Neuronal stem cell (in vitro differentiated cells): ENCODE measurements at regions not wholly inside any gene's neighbourhood (a gene's known extent, or its start where the extent isn't known, plus 50 kb on each side); places are given as distances from the start of the nearest gene placed in this dataset.

ENCODE experiments used
- DNase-seq: peaks from one replicate; pipeline ENCODE4 v3.0.0-alpha.2; 2013; ENCODE audit warnings: low spot score
- H2AFZ ChIP-seq: one replicate; pipeline ENCODE4 v1.6.1; 2013; ENCODE audit warnings: mild to moderate bottlenecking, low read length, inconsistent platforms
- H2AK5ac ChIP-seq: 2 replicates; pipeline ENCODE4 v1.6.1; 2013; ENCODE audit warnings: low read depth, mild to moderate bottlenecking, inconsistent platforms, low read length, moderate library complexity, mixed read lengths
- H2BK120ac ChIP-seq: 2 replicates; pipeline ENCODE4 v1.6.1; 2013; ENCODE audit warnings: low read depth, mild to moderate bottlenecking, inconsistent platforms, low read length, moderate library complexity, mixed read lengths
- H2BK12ac ChIP-seq: one replicate; pipeline ENCODE4 v1.6.1; 2013; ENCODE audit warnings: low read length, inconsistent platforms
- H2BK15ac ChIP-seq: 2 replicates; pipeline ENCODE4 v1.6.1; 2013; ENCODE audit warnings: mild to moderate bottlenecking, low read length, inconsistent platforms, mixed read lengths
- H2BK5ac ChIP-seq: one replicate; pipeline ENCODE4 v1.6.1; 2013; ENCODE audit warnings: inconsistent platforms, mild to moderate bottlenecking, low read length, moderate library complexity
- H3K14ac ChIP-seq: one replicate; pipeline ENCODE4 v1.6.1; 2013; ENCODE audit warnings: low read length, inconsistent platforms
- H3K18ac ChIP-seq: 2 replicates; pipeline ENCODE4 v1.6.1; 2013; ENCODE audit warnings: low read length, inconsistent platforms
- H3K23ac ChIP-seq: 2 replicates; pipeline ENCODE4 v1.6.1; 2013; ENCODE audit warnings: low read depth, mild to moderate bottlenecking, mixed read lengths, low read length, inconsistent platforms; ENCODE audit not compliant: poor library complexity
- H3K27ac ChIP-seq: replicated peaks from 3 replicates; pipeline ENCODE4 v1.5.1; 2013; ENCODE audit warnings: low read length, inconsistent platforms
- H3K27me3 ChIP-seq, 3 experiments: 2 replicates each; pipeline ENCODE4 v1.6.1; 2013; ENCODE audit warnings: low read length in 3 of 3, mild to moderate bottlenecking in 2 of 3, inconsistent platforms in 1 of 3, low read depth in 1 of 3, mixed read lengths in 1 of 3, moderate library complexity in 1 of 3; ENCODE audit not compliant: control insufficient read depth in 3 of 3, insufficient read depth in 3 of 3
- H3K36me3 ChIP-seq, 2 donors: replicated peaks in 1 of 2; 2 replicates each; pipeline ENCODE4 v1.6.1; 2013; ENCODE audit warnings: low read length in 2 of 2; ENCODE audit not compliant: control insufficient read depth in 2 of 2, insufficient read depth in 2 of 2
- H3K4ac ChIP-seq: 2 replicates; pipeline ENCODE4 v1.6.1; 2013; ENCODE audit warnings: inconsistent platforms, mild to moderate bottlenecking, low read length, moderate library complexity
- H3K4me1 ChIP-seq, 2 donors: 1 replicate in 1 of 2; 2 replicates in 1 of 2; pipeline ENCODE4 v1.6.1; 2013; ENCODE audit warnings: low read length in 2 of 2, low read depth in 1 of 2; ENCODE audit not compliant: control insufficient read depth in 2 of 2, insufficient read depth in 1 of 2
- H3K4me2 ChIP-seq: one replicate; pipeline ENCODE4 v1.6.1; 2013; ENCODE audit warnings: mild to moderate bottlenecking, low read length, inconsistent platforms; ENCODE audit not compliant: insufficient read depth, poor library complexity, severe bottlenecking
- H3K4me3 ChIP-seq, 2 donors: 2 replicates each; pipeline ENCODE4 v1.5.1; 2013; ENCODE audit warnings: low read length in 2 of 2, mild to moderate bottlenecking in 2 of 2, inconsistent platforms in 1 of 2, moderate library complexity in 1 of 2
- H3K79me1 ChIP-seq: one replicate; pipeline ENCODE4 v1.6.1; 2013; ENCODE audit warnings: low read depth, mild to moderate bottlenecking, inconsistent platforms, low read length, moderate library complexity
- H3K9ac ChIP-seq: one replicate; pipeline ENCODE4 v1.6.1; 2013; ENCODE audit warnings: mild to moderate bottlenecking, low read depth, low read length, inconsistent platforms; ENCODE audit not compliant: poor library complexity
- H3K9me3 ChIP-seq, 2 donors: replicated peaks in 1 of 2; 2 replicates each; pipeline versions ENCODE3 to v1.6.1; 2013; ENCODE audit warnings: low read length in 2 of 2, mild to moderate bottlenecking in 2 of 2, inconsistent platforms in 1 of 2, low read depth in 1 of 2, mixed read lengths in 1 of 2, moderate library complexity in 1 of 2; ENCODE audit not compliant: control insufficient read depth in 2 of 2, insufficient read depth in 1 of 2
- H4K8ac ChIP-seq: one replicate; pipeline ENCODE4 v1.6.1; 2013; ENCODE audit warnings: low read depth, mild to moderate bottlenecking, inconsistent platforms, low read length, moderate library complexity
- H4K91ac ChIP-seq: one replicate; pipeline ENCODE4 v1.6.1; 2013; ENCODE audit warnings: low read length, low read depth, mild to moderate bottlenecking, inconsistent platforms; ENCODE audit not compliant: poor library complexity
- WGBS, 2 donors: extraction: QIAGEN DNeasy Blood & Tissue Kit; methylation state at CpG; one replicate each; pipeline ENCODE4 v1.1.7; 2013; ENCODE audit warnings: missing lambda C conversion rate in 2 of 2, mixed read lengths in 1 of 2; ENCODE audit not compliant: insufficient read length in 2 of 2, insufficient replicate concordance in 1 of 2; ENCODE audit errors: extremely low coverage in 2 of 2; 5-methylcytosine and 5-hydroxymethylcytosine counted together

DNA sequence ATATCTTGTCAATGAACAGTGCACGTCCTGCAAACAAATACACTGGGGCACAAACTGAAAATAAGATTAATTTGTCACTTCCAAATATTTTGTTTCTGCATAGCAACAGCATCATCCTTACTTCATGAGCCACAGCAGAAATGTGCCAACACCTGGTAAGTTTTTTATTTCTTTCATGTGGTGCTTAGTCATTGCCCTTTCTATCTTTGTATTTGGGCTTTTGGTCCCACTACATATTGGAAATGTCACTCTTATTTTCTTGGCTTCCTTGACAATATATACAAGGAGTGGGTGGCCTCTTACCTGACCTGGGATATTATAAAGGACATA is 208.0 kb downstream of the RBM43 start:
- no peak overlapping the region for H2BK15ac ChIP-seq
- no peak overlapping the region for H4K8ac ChIP-seq
- no peak overlapping the region for H3K4me2 ChIP-seq
- H3K18ac ChIP-seq: no peak overlapping the region
- H2BK120ac ChIP-seq: no peak overlapping the region
- WGBS, 2 donors: no CpG with 5 or more reads among the region's 1 CpG
- no peak overlapping the region for H2BK5ac ChIP-seq
- no peak overlapping the region for H3K23ac ChIP-seq
- H3K4me1 ChIP-seq: peaks cover 0 to 3% of the 10 kb centered on the region in 2 donors
- no peak overlapping the region for H4K91ac ChIP-seq
- no peaks in the 10 kb centered on the region for H3K27me3 ChIP-seq
- no peak overlapping the region for H2BK12ac ChIP-seq
- no peaks in the 10 kb centered on the region for H3K9me3 ChIP-seq
- H3K14ac ChIP-seq: no peak overlapping the region
- H3K9ac ChIP-seq: no peak overlapping the region
- H3K27ac ChIP-seq: no peak overlapping the region
- no peak for DNase-seq
- H3K36me3 ChIP-seq: no peaks in the 10 kb centered on the region
- H3K4ac ChIP-seq: no peak overlapping the region
- H3K4me3 ChIP-seq: no peak overlapping the region
- H3K79me1 ChIP-seq: no peaks in the 10 kb centered on the region
- H2AK5ac ChIP-seq: no peak overlapping the region
- H2AFZ ChIP-seq: no peak overlapping the region

DNA sequence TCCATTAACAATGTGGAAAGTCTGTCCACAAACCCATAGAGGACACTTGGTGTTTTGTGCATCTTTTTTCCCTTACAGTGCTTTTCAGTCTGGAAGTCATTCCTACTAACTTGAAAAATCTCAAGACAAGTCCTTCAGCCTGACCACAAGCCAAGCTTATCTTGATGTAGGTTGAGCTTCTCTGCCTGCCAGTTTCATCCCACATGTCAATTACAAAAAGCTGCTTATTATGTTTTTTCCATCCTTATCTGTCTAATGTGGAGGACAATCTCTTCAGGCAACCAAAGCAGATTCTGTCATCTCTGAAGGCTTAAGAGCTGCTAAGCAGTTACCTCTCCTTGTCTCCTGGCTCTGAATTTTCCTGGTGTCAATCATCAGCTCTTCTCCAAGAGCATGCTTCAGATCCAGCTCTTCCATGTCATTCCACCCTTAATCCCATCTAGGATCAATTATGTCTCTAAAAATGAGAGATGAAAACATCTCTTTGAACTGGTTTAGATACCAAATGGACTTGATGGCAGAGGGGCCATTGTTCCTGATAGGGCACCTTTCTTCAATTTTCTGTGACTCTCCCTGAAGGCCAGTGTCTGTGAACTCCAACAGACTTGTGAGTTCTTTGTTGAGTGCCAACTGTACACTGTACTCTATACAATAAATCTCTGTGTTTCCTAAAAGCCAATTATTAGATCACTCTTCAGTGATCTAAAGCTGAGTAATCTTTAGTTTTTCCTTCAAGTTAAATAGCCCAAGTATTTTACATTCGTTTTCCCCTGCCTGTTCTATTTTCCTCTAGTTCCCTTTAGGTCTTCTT is 208.6 kb downstream of the RBM43 start:
- H2BK12ac ChIP-seq: no peak overlapping the region
- H3K79me1 ChIP-seq: no peaks in the 10 kb centered on the region
- H2AFZ ChIP-seq: no peak overlapping the region
- H3K36me3 ChIP-seq: no peaks in the 10 kb centered on the region
- no peak overlapping the region for H3K23ac ChIP-seq
- H4K91ac ChIP-seq: no peak overlapping the region
- no peak overlapping the region for H3K4ac ChIP-seq
- H3K4me3 ChIP-seq: no peak overlapping the region
- no peak overlapping the region for H2BK5ac ChIP-seq
- WGBS, 2 donors: no CpG with 5 or more reads among the region's 1 CpG
- H4K8ac ChIP-seq: no peak overlapping the region
- no peak overlapping the region for H3K4me2 ChIP-seq
- no peak overlapping the region for H3K27ac ChIP-seq
- no peak overlapping the region for H3K14ac ChIP-seq
- H3K9me3 ChIP-seq: no peaks in the 10 kb centered on the region
- peaks cover 0 to 3% of the 10 kb centered on the region in 2 donors for H3K4me1 ChIP-seq
- H2AK5ac ChIP-seq: no peak overlapping the region
- H3K18ac ChIP-seq: no peak overlapping the region
- DNase-seq: no peak
- H3K9ac ChIP-seq: no peak overlapping the region
- no peak overlapping the region for H2BK120ac ChIP-seq
- H2BK15ac ChIP-seq: no peak overlapping the region
- no peaks in the 10 kb centered on the region for H3K27me3 ChIP-seq

DNA sequence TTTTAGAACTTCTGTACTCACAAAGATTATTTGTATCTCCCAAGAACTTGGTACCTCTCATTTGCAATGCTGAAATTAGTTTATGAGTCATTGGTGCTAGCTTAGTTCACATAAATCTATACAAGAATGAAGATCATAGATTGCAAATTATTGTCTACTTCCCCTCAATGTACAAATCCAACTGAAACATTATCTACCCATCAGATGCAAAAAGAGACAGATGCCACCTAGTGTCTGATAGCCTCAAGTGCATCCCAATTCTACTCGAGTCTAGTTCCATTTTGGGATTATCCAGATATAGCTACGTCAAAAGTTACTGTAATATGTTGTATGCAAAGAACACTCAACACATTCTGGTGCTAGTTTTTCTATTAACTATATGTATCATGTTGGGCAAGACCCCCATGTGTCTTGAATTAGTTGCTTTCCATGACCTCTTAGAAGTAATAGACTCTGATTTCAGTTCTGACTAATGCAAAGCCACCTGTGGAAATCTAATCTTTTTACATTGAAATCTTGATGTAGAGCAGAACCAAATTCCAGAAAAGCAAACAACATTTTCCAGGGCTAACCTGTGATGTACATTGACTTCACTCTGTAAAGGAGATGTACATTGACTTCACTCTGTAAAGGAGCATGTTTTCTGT is 210.0 kb downstream of the RBM43 start:
- H2BK5ac ChIP-seq: no peak overlapping the region
- H4K91ac ChIP-seq: no peak overlapping the region
- H3K14ac ChIP-seq: no peak overlapping the region
- peak; percentile 23 for DNase-seq
- no peak overlapping the region for H3K18ac ChIP-seq
- no peaks in the 10 kb centered on the region for H3K79me1 ChIP-seq
- no peak overlapping the region for H2BK120ac ChIP-seq
- H3K9me3 ChIP-seq: no peaks in the 10 kb centered on the region
- no peak overlapping the region for H2AK5ac ChIP-seq
- H3K23ac ChIP-seq: no peak overlapping the region
- H2BK15ac ChIP-seq: no peak overlapping the region
- H3K4me3 ChIP-seq: no peak overlapping the region
- H2BK12ac ChIP-seq: no peak overlapping the region
- no CpG with 5 or more reads among the region's 2 CpGs for WGBS, 2 donors
- no peak overlapping the region for H4K8ac ChIP-seq
- no peak overlapping the region for H2AFZ ChIP-seq
- H3K27ac ChIP-seq: no peak overlapping the region
- no peak overlapping the region for H3K4me2 ChIP-seq
- H3K36me3 ChIP-seq: no peaks in the 10 kb centered on the region
- H3K27me3 ChIP-seq: no peaks in the 10 kb centered on the region
- H3K4ac ChIP-seq: no peak overlapping the region
- peaks cover 0 to 3% of the 10 kb centered on the region in 2 donors for H3K4me1 ChIP-seq
- H3K9ac ChIP-seq: no peak overlapping the region

DNA sequence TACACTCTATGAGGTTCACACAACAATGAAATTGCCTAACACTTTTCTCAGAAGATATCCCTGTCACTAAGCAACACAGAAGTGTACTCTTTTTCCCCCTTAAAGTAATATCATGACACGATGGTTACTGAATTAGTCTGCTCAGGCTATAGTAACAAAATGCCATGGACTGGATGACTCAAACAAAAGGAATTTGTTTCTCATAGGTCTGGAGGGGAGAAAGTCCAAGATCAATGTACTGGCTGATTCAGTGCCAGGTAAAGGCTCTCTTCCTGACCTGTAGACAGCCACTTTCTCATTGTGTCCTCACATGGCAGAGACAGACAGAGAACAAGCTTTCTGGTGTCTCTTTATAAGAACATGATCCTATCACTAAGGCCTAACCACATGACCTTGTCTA is 211.9 kb downstream of the RBM43 start:
- Histone ChIP-seq H4K8ac (no peak overlapping the region), H3K9ac (no peak overlapping the region), H3K9me3 (no peaks in the 10 kb centered on the region), H3K27me3 (no peaks in the 10 kb centered on the region), H4K91ac (no peak overlapping the region), H2AFZ (no peak overlapping the region), H2BK5ac (no peak overlapping the region), H3K4me2 (no peak overlapping the region), H2BK12ac (no peak overlapping the region), H3K4ac (no peak overlapping the region), H3K4me1 (peaks cover 0 to 3% of the 10 kb centered on the region in 2 donors), H3K36me3 (no peaks in the 10 kb centered on the region), H3K27ac (no peak overlapping the region), H3K79me1 (no peaks in the 10 kb centered on the region), H2BK120ac (no peak overlapping the region), H3K18ac (no peak overlapping the region), H2BK15ac (no peak overlapping the region), H2AK5ac (no peak overlapping the region), H3K4me3 (no peak overlapping the region), H3K14ac (no peak overlapping the region), H3K23ac (no peak overlapping the region)
- no peak for DNase-seq
- no CpG with 5 or more reads among the region's 1 CpG for WGBS, 2 donors
